Activated CD8-positive, alpha-beta memory T cell treated with anti-CD3 and anti-CD28 coated beads for 4 hours (primary cell): ENCODE measurements at regions not wholly inside any gene's neighbourhood (a gene's known extent, or its start where the extent isn't known, plus 50 kb on each side); places are given as distances from the start of the nearest gene placed in this dataset.

Source experiments
- DNase-seq, 2 donors: peaks; one replicate each; pipeline ENCODE4 v3.0.0-alpha.2; 2020; ENCODE audit warnings: low read depth in 2 of 2

DNA sequence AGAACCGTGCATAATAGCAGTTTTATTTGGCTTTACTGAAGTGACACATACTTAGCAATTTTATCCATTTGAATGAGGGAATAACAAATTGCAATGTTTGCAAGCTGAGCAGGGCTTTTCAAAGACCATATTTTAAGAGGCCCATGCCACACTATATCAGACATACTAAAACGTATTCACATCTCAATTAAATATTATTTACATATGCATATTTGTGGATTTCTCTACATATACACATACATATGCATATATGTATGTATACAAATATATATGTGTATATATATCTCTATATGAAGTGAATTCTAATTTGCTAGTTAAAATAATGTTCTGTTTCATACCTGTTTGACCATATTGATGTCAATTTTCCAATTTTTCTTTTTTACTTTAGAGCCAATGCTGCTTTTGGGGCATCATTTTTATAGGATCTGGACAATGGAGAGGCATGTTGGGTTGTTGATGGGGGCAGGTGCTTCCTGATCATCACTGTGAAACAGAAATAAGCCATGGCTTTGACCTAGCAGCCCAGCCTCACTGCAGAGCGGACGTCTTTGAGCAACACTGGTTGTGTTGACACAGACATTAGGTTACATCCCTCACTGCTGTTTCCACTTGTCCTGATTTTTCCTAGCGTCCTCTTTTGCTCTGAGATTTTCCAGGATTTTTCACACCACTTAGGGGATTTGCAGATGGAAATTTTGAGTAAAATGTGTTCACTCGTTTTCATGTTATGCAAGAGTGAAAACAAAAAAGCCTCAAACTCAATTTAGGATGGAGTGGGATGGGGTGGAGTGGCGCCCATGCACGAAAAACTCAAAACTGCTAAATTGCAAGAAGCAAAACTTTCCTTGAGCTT lies 56.9 kb downstream of the RDH14 start:
- no peak for DNase-seq

DNA sequence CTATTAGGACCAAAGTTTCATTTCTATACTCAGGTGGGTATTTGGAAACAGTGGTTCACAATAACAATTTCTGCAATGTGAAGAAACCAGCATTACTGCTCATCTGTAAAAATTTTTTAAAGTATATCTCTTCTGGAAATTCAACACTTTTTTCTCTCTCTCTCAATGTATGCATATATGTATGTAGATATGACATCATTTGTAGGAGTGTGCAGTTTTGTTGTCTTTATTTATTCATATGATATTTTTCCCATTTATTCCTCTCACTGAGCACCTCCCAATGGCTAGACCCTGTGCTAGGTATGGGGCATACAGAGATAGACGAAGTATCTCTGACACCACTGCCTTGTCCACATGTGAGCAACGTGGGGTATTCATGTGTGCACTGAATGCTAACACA lies 58.3 kb downstream of the RDH14 start:
- DNase-seq = no peak

DNA sequence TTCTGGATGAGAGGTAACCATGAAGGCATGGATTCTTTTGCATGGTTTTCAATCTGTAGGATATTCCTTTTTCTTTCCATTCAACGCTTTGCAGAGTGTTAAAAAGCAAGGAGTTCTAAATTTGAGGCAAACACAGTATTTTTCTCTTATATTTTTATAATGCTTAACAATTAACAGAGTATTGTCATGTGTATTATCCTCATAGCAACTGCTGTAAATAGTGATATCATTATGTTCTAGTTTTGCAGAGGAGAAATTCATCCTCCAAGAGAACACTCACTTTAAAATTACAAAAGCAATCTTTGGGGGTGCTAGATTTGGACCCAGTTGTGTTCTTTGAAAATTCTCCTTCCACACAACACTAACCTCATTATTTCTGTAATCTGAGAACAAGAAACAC lies 58.7 kb downstream of the RDH14 start:
- DNase-seq = no peak

GRCh38 chr2:18501156-18501555 lies 59.3 kb downstream of the RDH14 start:
- DNase-seq = no peak

DNA sequence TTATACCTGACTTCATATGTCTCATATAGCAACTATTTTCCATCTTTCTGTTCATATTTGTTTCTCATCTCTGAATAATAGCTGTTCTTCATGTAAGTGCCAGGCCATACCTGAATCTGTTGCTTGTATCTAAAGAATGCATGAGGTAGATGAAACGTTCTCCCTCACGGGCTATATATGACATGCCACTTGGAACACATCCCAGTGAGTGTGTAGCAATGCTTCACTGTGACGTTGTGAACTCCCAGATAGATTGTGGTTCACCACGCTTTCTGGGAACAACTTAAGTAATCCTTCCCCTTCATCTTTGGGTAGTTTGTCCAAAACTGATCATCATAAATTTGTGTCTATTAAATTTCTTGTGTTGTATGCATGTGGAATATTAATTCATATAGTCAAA lies 60.1 kb downstream of the RDH14 start:
- DNase-seq = no peak

- no peak for DNase-seq
These were observed 61.9 kb downstream of the RDH14 start for GRCh38 chr2:18498531-18498930.

DNA sequence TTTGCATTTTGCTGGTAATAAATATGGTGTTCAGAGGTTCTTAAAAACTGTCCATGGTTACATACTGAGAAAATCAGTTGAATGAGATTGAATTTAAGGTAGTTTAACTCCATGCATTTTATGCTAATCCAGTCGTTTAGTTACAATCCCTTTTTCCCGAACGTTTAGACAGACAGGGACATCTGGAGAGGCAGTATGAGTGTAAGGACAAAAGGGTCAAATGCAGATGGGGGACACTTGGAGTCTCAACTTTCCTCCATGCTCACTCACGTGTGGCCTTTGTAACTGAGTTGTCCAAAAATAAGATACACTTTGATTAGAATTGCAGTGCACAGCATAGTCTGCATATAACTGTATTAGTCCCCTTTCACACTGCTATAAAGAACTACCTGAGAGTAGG lies 63.9 kb downstream of the RDH14 start:
- no peak for DNase-seq

- no peak for DNase-seq
These were observed 65.4 kb downstream of the RDH14 start for GRCh38 chr2:18495058-18495457.

DNA sequence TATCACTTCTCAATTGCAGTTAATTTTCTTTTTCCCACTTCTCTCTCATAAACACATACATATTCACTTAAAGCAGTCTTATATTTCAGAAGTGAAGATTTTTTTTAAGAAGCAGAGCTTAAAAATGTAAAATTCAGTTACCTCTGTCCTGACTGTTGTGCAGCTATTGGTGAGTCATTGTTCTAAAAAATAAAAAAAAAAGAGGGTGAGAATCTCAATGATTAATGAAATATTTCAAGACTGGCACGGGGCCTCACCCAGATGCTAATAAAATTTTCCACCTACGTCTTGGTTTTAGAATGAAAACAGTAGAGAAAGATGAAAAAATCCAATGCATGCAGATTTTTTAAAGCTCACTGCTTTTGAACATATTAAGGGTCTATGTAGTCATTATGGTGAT lies 67.7 kb downstream of the RDH14 start:
- DNase-seq = no peak

GRCh38 chr2:18491577-18491976 lies 68.9 kb downstream of the RDH14 start:
- DNase-seq = no peak

GRCh38 chr2:18490901-18491300 lies 69.6 kb downstream of the RDH14 start:
- DNase-seq = no peak

GRCh38 chr2:18487106-18487913 lies 73.1 kb downstream of the RDH14 start:
- DNase-seq = no peak

- DNase-seq = no peak
These were observed 75.8 kb downstream of the RDH14 start for GRCh38 chr2:18484625-18485024.

DNA sequence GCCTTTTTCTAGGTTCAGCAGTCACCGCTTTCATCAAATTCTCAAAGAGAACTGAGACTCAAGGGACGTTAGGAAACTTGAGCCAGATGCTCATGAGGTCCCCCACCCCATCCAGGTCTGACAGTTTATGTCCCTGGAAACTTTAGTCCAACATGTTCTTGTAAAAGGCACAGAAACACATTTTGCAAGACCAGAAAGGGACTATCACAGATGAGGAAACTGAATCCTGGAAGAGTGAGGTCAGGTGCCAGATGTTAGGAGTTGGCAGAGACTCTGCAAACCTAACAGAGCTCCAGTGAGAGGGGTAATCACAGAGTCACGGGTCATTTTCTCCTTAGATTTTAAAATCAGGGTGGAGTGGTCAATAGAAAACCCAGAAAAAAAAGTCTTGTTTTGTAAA lies 76.6 kb downstream of the RDH14 start:
- DNase-seq = no peak

DNA sequence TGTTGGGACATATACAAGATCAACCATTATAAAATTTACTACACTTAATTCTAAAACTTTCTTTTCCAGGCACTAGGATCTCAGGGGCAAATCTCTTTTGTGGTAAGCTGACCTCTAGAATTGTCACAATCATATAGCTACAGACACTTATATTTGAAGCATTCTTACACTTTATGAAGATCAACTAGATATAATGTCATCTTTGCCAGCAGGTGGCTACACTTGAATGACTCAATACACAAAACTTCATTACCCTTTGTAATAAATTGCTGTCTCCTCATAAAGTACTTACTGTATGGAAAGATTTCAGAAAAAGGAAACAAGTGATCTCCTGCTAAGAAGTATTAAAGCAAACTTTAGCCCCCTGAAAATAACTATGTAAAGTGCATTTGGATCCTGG lies 77.8 kb downstream of the RDH14 start:
- DNase-seq = no peak

DNA sequence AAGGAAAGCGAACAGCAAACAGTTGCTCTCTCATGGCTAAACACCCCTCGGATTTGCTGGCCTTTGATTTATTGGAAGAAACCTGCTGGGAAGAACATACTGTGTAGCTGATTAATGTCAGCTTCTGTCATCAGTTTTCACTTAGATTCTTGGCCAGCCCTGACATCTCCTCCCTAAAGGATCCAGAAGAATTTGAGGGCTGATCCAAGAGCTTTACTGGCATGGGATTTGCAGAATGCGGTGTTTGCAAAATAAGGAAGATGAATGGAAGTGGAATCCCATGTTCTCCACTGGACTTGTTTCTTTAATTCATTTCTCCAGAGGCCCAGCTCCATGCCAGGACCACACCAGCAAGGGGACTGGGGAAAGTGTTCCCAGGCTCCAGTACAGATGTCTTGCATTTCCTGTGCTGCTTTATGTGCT lies 80.5 kb downstream of the RDH14 start:
- DNase-seq = no peak

DNA sequence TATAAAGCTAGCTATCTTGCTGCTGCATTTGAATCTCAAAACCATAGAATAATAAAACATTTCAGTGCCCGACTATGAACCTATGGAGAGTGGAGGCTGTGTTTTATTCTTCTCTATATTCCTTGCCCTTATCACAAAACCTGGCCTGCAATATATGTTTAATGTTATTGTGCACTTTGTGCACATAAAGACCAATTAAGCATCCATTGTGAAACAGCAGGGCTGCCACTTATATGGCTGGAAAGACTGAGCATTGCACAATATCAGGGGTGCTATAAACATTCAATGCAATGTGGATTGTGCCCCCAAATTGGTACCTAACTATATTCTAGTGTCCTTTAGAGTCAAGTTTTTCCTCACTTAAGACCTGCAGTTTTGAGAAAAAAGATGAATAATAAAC lies 83.2 kb downstream of the RDH14 start:
- DNase-seq = no peak

- DNase-seq = no peak
These were observed 84.0 kb downstream of the RDH14 start for GRCh38 chr2:18476484-18476883.

GRCh38 chr2:18475884-18476283 lies 84.6 kb downstream of the RDH14 start:
- DNase-seq = no peak

- DNase-seq = no peak
These were observed 85.8 kb downstream of the RDH14 start for GRCh38 chr2:18474700-18475099.

GRCh38 chr2:18473241-18474181 lies 86.9 kb downstream of the RDH14 start:
- DNase-seq = no peak

DNA sequence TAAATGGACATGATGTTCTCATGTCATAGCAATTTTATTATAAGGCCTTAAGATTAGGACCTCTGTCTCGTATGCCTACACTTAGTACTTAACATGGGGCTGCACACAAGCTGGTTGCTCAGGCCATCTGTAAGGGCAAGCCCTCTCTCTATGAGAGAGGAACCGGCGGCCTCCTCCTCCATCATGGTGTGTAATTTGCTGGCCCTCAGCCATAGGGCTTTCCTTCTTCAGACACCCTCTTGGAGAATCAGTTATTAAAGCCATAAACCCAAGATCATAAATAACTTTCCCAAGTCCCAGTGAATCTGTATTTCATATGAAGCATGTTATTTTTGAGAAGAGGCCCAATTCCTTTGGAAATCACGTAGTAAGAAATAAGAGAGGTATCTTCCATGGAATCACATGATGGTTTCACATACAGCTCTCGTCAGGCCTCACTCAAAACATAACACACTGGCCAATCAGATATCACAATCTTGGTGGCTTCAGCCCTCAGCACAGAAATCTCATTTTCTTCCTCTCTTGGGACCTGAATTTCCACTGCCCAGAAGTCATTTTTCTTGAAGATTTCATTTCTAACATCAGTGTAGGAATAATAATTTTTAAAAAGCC lies 92.6 kb downstream of the RDH14 start:
- no peak for DNase-seq
